OCI-LY7 (cell line): ENCODE measurements at regions not wholly inside any gene's neighbourhood (a gene's known extent, or its start where the extent isn't known, plus 50 kb on each side); places are given as distances from the start of the nearest gene placed in this dataset.

Experiments used
- BruUV-seq: library from RNA; stranded (reverse); fragments of 400-500 nt; replicated peaks from 2 replicates; lab custom pipeline; 2021; lab: Mats Ljungman, UMichigan
- CTCF ChIA-PET: fragments of 300-600 bp; sonication (Branson Sonifier 250); formaldehyde crosslinking; loops from one replicate; lab custom pipeline; 2022; ENCODE audit warnings: antibody characterized with exemption; ENCODE audit not compliant: unreplicated experiment; lab: Charles Lee
- POLR2A ChIA-PET: fragments of 300-600 bp; sonication (Branson Sonifier 250); formaldehyde crosslinking; loops from one replicate; lab custom pipeline; 2022; ENCODE audit warnings: antibody characterized with exemption; lab: Charles Lee
- DNase-seq: peaks from one replicate; pipeline ENCODE4 v3.0.0-alpha.2; 2015; ENCODE audit warnings: low spot score
- H2AFZ ChIP-seq: fragments of 200-600 bp; sonication (generic), shearing (Covaris generic); 2 replicates; pipeline ENCODE4 v1.6.1; 2014; ENCODE audit warnings: mild to moderate bottlenecking, antibody characterized with exemption, low read length, moderate library complexity
- H3K27ac ChIP-seq: fragments of 200-600 bp; sonication (generic); 2 replicates; pipeline ENCODE4 v1.5.1; 2014; ENCODE audit warnings: mixed run types, low read depth, mild to moderate bottlenecking, moderate library complexity, low read length, inconsistent platforms; ENCODE audit not compliant: poor library complexity, severe bottlenecking
- H3K36me3 ChIP-seq: fragments of 200-600 bp; sonication (generic); 2 replicates; pipeline ENCODE4 v1.6.1; 2014; ENCODE audit warnings: mild to moderate bottlenecking, antibody characterized with exemption, low read length, moderate library complexity, mixed read lengths; ENCODE audit not compliant: insufficient read depth
- H3K4me1 ChIP-seq: fragments of 200-600 bp; sonication (generic); 2 replicates; pipeline ENCODE4 v1.5.1; 2014; ENCODE audit warnings: mild to moderate bottlenecking, low read length; ENCODE audit not compliant: insufficient read depth, poor library complexity, severe bottlenecking
- H3K4me2 ChIP-seq: fragments of 200-600 bp; sonication (generic); 2 replicates; pipeline ENCODE4 v1.6.1; 2014; ENCODE audit warnings: mild to moderate bottlenecking, low read length
- H3K4me3 ChIP-seq: fragments of 200-600 bp; sonication (generic); 2 replicates; pipeline ENCODE4 v1.5.1; 2014; ENCODE audit warnings: mild to moderate bottlenecking, low read depth, low read length; ENCODE audit not compliant: poor library complexity, severe bottlenecking
- H3K79me2 ChIP-seq: fragments of 200-600 bp; sonication (generic); 2 replicates; pipeline ENCODE4 v1.6.1; 2016; ENCODE audit warnings: low read depth, mild to moderate bottlenecking, low read length, moderate library complexity, mixed read lengths; ENCODE audit not compliant: insufficient read depth
- H3K9me2 ChIP-seq: fragments of 200-600 bp; sonication (generic); 2 replicates; pipeline ENCODE4 v1.6.1; 2016; ENCODE audit warnings: mild to moderate bottlenecking, low read length, mixed read lengths; ENCODE audit not compliant: insufficient read depth
- H3K9me3 ChIP-seq: fragments of 200-600 bp; sonication (generic); 2 replicates; pipeline ENCODE4 v1.6.1; 2014; ENCODE audit warnings: mild to moderate bottlenecking, mixed run types, low read length, mixed read lengths
- H4K20me1 ChIP-seq: fragments of 200-600 bp; sonication (generic); 2 replicates; pipeline ENCODE4 v1.6.1; 2014; ENCODE audit warnings: mild to moderate bottlenecking, antibody characterized with exemption, low read length, moderate library complexity, mixed read lengths; ENCODE audit not compliant: insufficient read depth
- CTCF ChIP-seq: fragments of 200-600 bp; sonication (generic); conservative IDR thresholded peaks from 2 replicates; pipeline ENCODE4 v1.5.1; 2014; ENCODE audit warnings: mild to moderate bottlenecking, antibody characterized with exemption, low read length, moderate library complexity, mixed read lengths
- EZH2phosphoT487 ChIP-seq: fragments of 200-600 bp; sonication (generic); IDR thresholded peaks from 2 replicates; pipeline ENCODE4 v1.6.1; 2018; ENCODE audit warnings: low read depth, borderline replicate concordance, mild to moderate bottlenecking, mixed run types, antibody characterized with exemption, low read length, moderate library complexity, mixed read lengths
- intact Hi-C: fragments of 100-400 bp; cut with micrococcal nuclease; formaldehyde crosslinking; loops from one replicate; pipeline ENCODE4 v1.10.0; 2022; ENCODE audit not compliant: unreplicated experiment

GRCh38 chr13:88651531-88651930, 980.4 kb downstream of the SLITRK5 start:
- no peak for DNase-seq
- ChIA-PET POLR2A (interaction anchor here (0.5 to 1.5 kb wide), 3 partner anchors 12 to 1362 kb away, joined by 3 to 5 read pairs (median 3); no protein-coding TSS in a partner anchor), CTCF (no interaction called here)
- Histone ChIP-seq H3K9me2 (no peaks in the 10 kb centered on the region), H3K4me3 (no peak overlapping the region), H3K27ac (no peak overlapping the region), H3K4me2 (no peak overlapping the region), H3K4me1 (no peaks in the 10 kb centered on the region), H3K79me2 (no peaks in the 10 kb centered on the region), H2AFZ (no peak overlapping the region), H4K20me1 (no peaks in the 10 kb centered on the region), H3K36me3 (no peaks in the 10 kb centered on the region), H3K9me3 (no peaks in the 10 kb centered on the region)
- no peak for TF ChIP-seq EZH2phosphoT487
- intact Hi-C loops, result no loop called here
- no TSS peak for BruUV-seq

GRCh38 chr13:88656751-88657150, 985.6 kb downstream of the SLITRK5 start:
- H3K27ac ChIP-seq, result no peak overlapping the region
- no peaks in the 10 kb centered on the region for H4K20me1 ChIP-seq
- no peaks in the 10 kb centered on the region for H3K9me3 ChIP-seq
- H3K79me2 ChIP-seq, result no peaks in the 10 kb centered on the region
- ChIA-PET POLR2A (no interaction called here), CTCF (no interaction called here)
- no peak for DNase-seq
- no peaks in the 10 kb centered on the region for H3K9me2 ChIP-seq
- H3K4me3 ChIP-seq, result no peak overlapping the region
- no peaks in the 10 kb centered on the region for H3K36me3 ChIP-seq
- TF ChIP-seq CTCF (no peak), EZH2phosphoT487 (no peak)
- intact Hi-C loops, result no loop called here
- no peaks in the 10 kb centered on the region for H3K4me1 ChIP-seq
- no peak overlapping the region for H2AFZ ChIP-seq
- BruUV-seq, result no TSS peak
- no peak overlapping the region for H3K4me2 ChIP-seq

GRCh38 chr13:88670509-88670908, 999.3 kb downstream of the SLITRK5 start:
- no TSS peak for BruUV-seq
- no peak overlapping the region for H3K27ac ChIP-seq
- CTCF ChIA-PET, result no interaction called here
- H3K36me3 ChIP-seq, result no peaks in the 10 kb centered on the region
- no peak overlapping the region for H3K4me3 ChIP-seq
- H3K9me3 ChIP-seq, result 0 out of 2 replicates have a peak, but pooled peaks cover 4% of the 10 kb centered on the region
- no peaks in the 10 kb centered on the region for H3K79me2 ChIP-seq
- no peak for TF ChIP-seq EZH2phosphoT487
- TF ChIP-seq CTCF, result no peak
- intact Hi-C loops, result no loop called here
- H3K4me1 ChIP-seq, result no peaks in the 10 kb centered on the region
- no peak for DNase-seq
- H3K9me2 ChIP-seq, result no peaks in the 10 kb centered on the region
- no peaks in the 10 kb centered on the region for H4K20me1 ChIP-seq
- no peak overlapping the region for H2AFZ ChIP-seq
- POLR2A ChIA-PET, result interaction anchor here (0.7 to 1.3 kb wide), 2 partner anchors 8 to 964 kb away, joined by 3 to 4 read pairs; no protein-coding TSS in a partner anchor
- H3K4me2 ChIP-seq, result no peak overlapping the region
